GM18505 (cell line): ENCODE measurements at regions not wholly inside any gene's neighbourhood (a gene's known extent, or its start where the extent isn't known, plus 50 kb on each side); places are given as distances from the start of the nearest gene placed in this dataset.
"Not testable (repeated sequence)": the region's sequence is repeated elsewhere in the genome, so short reads cannot be mapped to it uniquely, and the experiment has no call there.

Experiments used
- ATAC-seq: cut with Tn5 transposase; IDR thresholded peaks from one replicate; pipeline ENCODE4 v1.9.1; 2021; ENCODE audit not compliant: unreplicated experiment
- POLR2A ChIP-seq: IDR thresholded peaks from 4 replicates; pipeline ENCODE4 v1.6.1; 2011; ENCODE audit warnings: borderline replicate concordance; ENCODE audit not compliant: insufficient read depth, insufficient read length; ENCODE audit errors: extremely low read depth

DNA sequence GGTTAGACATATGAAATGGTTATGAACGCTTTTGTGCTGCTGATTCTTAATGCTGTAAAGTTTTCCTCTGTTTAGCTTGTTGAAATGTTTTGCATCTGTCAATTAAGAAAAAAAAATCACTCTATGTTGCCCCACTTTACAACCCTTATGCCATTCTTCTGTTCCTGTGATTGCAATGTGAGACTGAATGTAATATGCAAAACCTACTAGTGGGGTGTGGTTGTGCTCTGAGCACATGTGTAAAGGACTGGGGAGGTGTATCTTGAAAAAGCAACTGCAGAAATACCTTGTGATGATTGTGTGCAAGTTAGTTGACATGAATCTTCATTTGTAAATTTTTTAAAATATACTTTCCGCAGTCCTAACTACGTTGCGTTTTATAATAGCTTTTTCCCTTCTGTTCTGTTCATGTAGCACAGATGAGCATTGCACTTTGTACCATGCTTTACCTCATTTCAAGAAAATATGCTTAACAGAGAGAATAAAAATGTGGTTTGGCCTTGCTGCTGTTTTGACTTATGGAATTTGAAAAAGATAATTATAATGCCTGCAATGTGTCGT, 357.0 kb upstream of the PIK3R1 start:
- no peak for TF ChIP-seq POLR2A
- no peak for ATAC-seq

DNA sequence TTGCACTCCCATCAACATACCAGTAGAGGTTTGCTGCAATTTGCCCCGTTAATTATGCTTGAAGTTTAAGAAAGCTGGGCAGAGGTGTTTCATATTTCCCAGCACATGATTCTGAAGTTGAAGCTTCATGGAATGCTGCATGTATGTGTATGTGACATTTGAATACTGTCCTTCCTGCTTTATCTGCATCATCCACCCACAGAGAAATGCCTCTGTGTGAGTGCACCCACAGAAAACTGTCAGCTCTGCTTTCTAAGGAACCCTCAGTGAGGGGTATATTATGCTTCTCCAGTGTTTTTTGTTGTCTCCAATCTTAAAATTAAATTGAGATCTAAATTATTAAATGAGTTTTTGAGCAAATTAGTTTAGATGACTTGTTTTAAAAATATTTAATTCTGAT, 358.1 kb upstream of the PIK3R1 start:
- no peak for TF ChIP-seq POLR2A
- no peak for ATAC-seq

DNA sequence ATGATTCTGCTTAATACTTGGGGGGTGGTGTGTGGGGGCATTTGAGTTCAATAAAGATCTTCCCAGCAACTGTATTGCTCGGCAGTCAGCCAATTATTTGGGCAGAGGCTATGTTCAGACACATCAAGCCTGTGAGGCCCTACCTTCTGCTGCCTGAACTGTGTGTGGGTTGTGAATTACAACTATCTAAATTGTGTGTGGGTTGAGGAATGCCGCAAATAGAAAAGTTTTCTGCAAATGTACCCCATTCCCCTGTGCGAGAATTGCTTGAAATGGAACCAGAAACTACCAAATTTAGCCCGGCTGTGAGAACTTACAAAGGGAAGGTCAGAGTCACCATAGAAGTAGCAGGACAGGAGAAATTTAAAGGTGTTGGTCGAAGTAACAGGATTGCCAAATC, 360.0 kb upstream of the PIK3R1 start:
- no peak for ATAC-seq
- no peak for TF ChIP-seq POLR2A

DNA sequence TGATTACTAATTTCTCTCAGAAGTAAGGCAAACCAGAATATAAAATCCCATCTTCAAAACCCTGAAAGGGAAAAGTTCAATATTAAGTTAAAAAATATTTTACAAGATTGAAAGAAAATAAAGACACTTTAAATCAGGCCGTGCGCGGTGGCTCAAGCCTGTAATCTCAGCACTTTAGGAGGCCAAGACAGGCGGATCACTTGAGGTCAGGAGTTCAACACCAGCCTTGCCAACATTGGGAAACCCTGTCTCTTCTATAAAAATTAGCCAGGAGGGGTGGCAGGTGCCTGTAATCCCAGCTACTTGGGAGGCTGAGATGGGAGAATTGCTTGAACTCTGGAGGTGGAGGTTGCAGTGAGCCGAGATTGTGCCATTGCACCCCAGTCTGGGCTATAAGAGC, 364.6 kb upstream of the PIK3R1 start:
- not testable (repeated sequence) for ATAC-seq

DNA sequence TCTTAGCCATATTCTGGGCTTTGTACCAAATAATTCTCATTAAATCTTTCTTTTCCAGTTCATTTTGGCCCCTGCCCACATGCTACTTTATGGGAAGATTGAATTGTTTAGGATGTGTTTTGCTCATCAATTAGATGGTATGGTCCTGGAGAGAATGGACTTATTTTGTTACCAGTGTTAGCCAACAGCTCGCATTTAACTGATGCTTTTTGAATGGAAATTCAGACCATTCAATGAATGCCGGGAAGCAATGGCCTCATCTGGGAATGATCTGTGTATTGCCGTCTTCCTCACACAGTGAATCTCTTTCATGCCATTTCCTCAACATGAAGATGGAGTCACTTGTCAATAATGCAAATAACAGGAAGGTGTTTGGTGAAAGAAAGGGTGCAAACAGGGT, 370.6 kb upstream of the PIK3R1 start:
- ATAC-seq, result no peak
- no peak for TF ChIP-seq POLR2A

DNA sequence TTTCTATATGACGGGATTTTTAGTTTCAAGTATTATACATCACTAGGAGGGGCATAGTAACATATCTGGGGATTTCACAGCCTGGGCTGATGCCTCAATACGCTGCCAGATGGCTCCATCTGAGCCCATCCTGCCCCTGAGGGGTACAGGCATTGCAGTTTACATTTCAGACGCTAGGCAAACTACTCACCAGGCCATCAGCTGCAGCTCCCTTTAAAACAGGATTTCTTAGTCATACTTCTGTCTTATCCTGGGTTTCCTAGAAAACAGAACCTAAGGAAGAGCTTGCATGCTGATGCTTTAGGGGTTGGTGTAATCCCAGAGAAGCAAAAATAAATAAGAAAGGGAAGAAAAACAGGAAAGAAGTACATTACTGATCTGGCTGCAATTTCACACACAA, 372.8 kb upstream of the PIK3R1 start:
- no peak for ATAC-seq
- no peak for TF ChIP-seq POLR2A

DNA sequence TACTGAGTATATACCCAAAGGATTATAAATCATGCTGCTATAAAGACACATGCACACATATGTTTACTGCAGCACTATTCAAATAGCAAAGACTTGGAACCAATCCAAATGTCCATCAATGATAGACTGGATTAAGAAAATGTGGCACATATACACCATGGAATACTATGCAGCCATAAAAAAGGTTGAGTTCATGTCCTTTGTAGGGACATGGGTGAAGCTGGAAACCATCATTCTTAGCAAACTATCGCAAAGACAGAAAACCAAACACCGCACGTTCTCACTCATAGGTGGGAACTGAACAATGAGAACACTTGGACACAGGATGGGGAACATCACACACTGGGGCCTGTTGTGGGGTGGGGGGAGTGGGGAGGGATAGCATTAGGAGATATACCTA, 378.3 kb upstream of the PIK3R1 start:
- ATAC-seq, result not testable (repeated sequence)

DNA sequence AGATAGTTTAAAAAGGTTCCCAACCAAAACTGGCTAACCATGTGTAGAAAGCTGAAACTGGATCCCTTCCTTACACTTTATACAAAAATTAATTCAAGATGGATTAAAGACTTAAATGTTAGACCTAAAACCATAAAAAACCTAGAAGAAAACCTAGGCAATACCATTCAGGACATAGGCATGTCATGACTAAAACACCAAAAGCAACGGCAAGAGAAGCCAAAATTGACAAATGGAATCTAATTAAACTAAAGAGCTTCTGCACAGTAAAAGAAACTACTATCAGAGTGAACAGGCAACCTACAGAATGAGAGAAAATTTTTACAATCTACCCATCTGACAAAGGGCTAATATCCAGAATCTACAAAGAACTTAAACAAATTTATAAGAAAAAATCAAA, 379.1 kb upstream of the PIK3R1 start:
- ATAC-seq, result not testable (repeated sequence)

DNA sequence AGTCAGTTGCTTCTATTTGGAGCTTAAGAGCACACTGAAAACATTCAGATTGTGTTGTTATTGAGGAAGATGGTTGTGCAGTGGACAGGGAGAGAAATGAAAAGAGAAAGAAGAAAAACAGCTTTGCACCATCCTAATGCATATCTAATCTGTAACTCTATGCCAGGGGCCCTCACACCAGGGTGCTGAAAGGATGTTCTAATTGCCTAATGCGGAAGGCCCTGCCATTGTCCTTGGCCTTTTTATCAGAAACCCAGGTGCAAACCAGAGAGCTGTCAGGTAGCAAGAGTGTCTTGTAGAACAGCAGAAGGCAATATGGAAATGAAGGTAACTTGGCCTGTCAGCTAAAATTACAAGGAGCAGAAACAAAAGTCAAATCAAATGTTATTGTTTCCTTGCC, 384.5 kb upstream of the PIK3R1 start:
- ATAC-seq, result no peak
- no peak for TF ChIP-seq POLR2A

DNA sequence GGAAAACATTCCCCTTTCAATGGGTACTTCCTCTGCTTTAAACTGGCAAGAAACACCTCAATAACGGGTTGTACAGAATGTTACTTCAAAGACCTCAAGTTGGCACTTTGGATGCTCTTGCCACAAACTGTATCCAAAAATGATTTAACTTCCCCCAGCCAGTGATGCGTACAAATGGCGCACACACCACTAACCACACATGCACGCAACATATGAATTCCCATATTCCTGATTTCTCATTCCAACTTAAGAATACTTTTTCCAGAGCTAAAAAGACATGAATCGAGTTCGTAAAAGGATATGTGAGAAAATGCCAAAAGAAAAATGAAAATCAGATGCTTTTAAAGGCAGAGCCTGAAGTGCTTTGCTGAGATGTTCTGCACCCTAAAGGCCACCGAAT, 388.0 kb upstream of the PIK3R1 start:
- ATAC-seq, result no peak
- TF ChIP-seq POLR2A, result no peak

DNA sequence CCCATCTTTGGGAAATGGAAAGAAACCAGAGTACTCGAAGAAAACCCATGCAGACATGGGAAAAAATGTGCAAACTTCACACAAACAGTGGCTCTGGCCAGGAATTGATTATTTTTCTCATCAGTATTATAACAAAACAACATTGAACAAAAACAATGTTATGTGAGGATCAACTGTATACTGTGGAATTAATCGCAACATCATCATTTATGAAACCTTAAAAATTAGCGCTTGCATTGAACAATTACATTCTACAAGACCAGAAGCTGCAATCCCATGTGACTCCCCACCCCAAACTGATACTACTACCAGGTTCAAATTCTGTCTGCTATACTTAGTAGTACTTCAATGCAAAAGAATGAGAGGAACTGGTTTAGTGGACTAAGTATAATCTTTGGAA, 390.7 kb upstream of the PIK3R1 start:
- ATAC-seq, result no peak

DNA sequence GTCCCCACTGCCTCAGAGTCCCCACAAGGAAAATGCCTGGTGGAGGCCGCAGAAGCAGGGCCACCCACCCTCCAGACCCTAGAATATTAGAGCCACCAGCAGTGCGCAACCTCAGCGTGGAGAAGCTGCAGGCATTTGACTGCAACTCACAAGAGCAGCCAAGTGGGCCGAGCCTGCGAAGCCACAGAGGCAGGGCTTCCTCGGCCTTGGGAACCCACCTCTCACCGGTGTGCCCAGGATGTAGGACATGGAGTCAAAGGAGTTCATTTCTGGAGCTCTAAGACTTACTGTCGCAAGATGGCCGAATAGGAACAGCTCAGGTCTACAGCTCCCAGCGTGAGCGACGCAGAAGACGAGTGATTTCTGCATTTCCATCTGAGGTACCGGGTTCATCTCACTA, 397.9 kb upstream of the PIK3R1 start:
- TF ChIP-seq POLR2A, result no peak
- ATAC-seq, result no peak

More for the DNA sequence above, 390.7 kb upstream of the PIK3R1 start:
- no peak for TF ChIP-seq POLR2A

DNA sequence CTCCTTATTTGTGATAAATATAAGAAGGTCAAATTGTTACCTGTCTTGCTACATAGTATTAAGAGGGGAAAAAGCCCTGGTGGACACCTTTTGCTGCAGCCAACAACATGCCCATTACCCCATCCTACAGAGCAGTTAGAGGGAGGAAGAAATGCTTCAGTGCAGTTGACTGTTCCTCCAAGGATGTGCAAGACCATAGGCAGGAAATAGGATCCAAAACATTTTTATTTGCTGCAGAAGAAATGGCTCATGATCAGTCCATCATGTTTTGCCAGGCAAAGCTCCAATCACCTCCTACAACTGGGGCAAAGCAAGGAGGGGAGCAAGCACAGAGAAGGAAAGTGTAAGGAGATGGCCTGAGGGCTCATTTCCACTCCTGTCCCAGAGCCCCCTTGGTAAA, 399.1 kb upstream of the PIK3R1 start:
- no peak for TF ChIP-seq POLR2A
- no peak for ATAC-seq

DNA sequence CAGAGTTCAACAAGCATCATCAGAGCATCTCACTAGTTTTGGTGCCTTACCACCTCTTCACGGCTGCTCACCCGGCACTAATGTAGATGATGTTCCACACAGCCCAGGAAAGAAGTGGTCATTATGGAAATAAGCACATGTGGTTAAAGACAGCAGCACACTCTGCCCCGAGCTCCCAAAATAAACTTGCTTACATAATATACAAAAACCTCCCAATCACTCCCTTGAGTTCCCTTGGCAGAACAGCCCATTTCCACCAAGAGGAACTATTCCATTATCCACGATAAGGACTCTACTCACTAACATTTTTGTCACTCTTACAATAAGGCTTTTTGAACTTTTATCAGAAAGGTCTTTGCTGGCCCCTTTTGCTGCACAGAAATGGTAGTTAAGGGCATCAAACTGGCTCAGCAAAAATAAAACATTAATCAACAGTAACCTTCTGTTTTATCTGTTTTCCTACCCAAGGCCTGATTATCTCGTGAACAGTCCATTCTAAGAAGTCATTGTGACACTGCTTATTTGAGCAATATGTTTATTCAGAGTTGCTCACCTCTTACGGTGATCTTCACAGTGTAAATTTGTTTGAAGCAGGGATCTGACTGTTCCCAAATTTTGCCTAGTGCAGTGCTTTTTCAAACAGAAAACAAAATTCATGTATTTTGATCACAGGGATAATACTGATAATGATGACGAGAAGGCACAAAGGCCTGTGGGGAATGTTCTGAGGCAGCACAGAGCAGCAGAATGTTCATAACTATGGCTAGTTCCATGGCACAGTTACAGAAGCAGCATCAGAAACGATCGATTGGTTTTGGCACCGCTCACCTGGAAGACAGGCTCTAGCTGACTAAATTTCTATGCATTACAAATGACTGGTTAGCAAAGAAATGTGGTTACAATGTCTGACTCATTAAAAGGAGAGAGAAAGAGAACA, 399.8 kb upstream of the PIK3R1 start:
- ATAC-seq, result no peak
- TF ChIP-seq POLR2A, result no peak
